Epidermal melanocyte (primary cell): ENCODE measurements at regions not wholly inside any gene's neighbourhood (a gene's known extent, or its start where the extent isn't known, plus 50 kb on each side); places are given as distances from the start of the nearest gene placed in this dataset.

Source experiments
- DNase-seq: peaks from one replicate; pipeline ENCODE4 v3.0.0; 2011; ENCODE audit warnings: low spot score; ENCODE audit not compliant: insufficient read length

DNA sequence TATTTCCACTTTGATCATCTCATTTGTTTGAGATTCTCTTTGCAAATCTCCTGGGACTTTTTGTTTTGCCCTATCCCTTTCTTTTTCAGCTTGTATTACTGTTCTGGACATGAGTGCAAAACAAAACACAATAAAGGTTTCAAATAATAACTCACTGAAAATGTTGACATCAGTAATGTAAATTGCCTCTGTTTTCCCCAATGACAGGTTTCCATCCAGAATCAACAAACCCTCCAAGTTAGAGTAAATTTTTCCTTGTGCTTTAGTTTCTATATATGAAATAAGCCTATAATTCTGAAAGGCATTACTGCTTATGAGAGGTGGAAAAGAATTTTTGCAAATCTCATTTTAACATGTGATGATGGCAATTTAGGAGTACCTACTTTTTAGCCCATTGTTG lies 187.0 kb upstream of the ANO3 start:
- no peak for DNase-seq

DNA sequence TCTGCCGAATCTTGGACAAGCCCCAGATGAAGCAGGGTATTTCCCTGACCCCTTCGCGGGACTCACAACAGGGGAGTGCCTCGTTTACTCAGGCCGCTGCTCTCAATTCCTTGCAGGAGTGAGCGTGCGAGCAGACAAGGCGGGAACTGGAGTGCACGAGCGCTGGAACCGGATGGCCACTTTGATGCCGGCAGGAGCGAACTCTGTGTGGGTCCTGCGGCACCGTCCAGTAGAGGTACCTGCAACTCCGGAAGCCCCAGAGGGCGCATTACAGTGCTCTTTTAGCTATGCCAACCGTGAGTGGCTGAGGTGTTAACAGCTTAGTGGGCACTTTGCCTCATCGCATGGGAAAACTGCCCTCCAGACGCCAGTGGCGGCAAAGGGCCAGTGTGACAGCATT lies 182.3 kb upstream of the ANO3 start:
- DNase-seq = no peak

DNA sequence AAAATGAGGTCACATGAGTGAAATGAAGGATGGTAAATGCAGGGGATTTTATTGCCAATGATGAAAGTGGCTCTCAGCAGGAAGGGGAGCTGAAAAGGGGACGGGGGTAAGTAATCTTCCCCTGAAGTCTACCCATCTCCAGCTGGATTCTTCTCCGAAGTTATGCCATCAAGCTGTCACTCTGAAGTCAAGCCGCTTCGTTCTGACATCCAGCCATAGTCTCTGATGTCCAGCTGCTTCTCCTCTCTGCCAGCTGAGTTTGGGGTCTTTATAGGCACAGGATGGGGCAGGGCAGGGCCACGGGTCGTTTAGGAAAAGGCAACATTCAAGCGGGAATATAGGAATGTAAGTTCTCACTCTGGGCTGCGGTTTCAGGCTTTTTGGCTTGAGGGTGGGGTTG lies 181.9 kb upstream of the ANO3 start:
- no peak for DNase-seq

DNA sequence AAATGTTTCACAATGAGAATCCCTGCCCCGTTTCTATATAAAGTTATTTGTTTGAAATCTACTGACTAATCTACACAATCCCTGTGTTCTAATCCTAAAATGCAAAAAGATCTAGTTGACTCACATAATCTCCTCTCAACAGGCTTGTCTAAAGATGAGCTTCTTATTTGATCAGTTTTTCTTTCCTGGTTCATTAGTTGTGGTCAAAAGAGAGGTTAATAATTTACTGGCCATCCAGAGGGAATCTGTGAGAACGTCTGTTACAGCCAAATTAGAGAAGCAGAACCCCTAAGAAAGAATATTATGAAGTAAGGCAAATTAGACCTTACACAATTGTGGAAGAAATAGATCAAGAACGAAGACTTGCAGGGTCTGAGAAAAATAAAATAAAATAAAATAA lies 173.7 kb upstream of the ANO3 start:
- no peak for DNase-seq

DNA sequence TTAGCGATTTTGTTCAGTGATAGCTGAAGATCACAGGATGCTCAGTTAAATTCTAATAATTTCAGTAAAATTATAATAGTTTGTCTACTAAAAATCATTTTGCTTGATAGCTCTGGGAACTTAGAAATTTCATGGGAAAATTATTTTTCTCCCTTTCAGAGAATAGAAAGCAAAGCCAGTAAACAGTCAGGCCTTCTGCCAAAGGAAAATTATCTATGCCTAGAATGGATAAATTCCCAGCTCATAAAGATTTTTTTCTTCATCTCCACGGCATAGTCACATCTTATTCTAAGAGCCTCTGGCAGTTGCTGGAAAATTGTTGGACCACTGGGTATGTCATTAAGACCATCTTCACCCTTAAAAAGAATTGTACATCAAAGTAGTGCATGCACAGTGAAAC lies 169.6 kb upstream of the ANO3 start:
- no peak for DNase-seq

DNA sequence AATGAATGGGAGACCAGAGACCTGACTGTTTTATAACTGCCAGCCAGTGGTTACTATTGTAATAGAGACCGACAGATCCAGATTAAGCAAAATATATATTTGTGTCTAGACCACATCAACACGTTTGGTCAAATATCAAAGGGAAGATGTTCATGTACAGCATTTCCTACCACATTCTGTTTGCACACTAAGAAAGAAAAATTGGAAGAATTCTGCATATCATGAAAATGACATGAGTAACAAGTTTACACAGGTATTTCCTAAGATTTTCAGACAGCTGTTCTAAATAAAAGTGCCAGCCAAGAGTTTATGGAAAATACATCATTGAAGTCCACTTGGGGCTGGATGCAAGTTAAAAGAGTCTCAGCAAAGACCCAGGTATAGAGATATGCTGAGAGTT lies 145.5 kb upstream of the ANO3 start:
- no peak for DNase-seq

DNA sequence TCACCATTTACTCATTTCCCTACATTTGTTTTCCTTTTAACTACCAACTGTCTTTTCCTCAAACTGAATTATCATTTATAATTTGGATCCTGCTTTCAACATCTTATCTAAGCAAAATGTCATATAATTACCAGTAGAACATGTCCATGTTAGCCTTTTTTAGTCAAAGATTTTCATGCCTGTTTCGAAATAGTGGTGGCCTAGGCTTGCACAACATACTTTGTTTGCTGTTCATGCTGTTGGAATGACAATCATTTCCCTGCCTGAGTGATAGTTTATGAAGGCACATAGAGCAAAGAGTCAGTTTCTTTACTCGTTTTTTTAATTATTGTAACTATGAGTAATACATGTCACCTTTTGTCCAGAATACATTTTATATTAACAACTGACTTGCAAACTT lies 144.3 kb upstream of the ANO3 start:
- no peak for DNase-seq

DNA sequence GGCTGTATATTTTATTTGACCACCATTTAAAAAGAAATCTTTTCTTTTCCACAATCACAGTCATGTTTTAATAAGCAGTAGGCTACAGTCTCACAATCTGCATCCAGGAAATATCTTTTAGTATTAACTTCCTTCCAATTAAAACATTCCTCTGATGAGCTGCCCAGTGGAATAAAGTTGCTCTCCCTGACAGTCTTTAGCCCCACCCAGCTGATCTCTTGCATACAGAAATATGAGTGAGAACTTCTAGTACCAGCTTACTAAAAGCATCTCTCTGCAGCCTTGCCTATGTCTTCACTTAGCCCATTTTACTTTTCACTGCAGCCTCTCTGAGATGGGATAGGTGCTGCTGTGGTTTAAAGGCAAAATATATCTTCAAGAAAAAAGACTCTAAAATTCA lies 143.4 kb upstream of the ANO3 start:
- no peak for DNase-seq

DNA sequence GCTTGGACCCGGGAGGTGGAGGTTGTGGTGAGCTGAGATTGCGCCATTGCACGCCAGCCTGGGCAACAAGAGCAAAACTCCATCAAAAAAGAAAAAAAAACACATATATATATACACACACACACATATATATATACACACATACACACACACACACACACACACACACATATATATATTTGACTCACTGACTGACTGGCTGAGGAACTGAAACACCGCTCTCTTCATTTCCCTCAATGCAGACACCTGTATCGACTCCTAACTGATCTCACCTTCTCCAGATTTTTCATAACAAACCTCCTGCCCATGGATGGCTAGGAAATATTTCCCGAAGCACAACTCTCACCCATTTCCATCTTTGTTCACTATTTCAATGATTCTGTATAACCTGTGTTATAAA lies 140.7 kb upstream of the ANO3 start:
- DNase-seq = no peak

DNA sequence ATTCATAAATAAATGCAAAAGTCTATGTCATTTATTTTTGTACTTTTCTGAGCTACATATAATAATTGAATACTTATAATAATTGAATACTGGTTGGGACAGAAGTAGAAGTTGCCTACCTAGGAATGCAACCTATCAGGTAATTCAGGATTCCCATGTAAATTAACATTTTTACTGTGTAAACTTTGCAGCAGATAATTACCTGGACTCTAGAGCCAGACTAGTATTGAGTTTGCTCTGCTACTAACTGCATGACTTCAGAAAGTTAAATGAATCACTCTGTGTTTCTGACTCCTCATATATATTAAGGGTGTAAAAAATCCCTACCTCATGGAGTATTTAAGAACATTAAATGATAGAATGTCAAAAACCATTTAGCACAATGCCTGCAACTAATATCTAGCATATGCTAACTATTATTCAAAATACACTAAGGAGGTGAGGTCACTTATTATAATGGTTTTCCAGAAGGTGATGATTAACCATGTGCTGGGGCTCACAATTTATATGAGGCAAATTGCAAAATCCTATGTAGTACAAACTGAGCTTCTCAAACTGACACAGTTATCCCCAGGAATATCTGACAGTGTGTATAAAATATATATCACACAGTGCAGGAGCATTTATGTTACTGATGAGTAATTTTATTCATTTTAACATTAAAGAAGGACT lies 138.1 kb upstream of the ANO3 start:
- no peak for DNase-seq

DNA sequence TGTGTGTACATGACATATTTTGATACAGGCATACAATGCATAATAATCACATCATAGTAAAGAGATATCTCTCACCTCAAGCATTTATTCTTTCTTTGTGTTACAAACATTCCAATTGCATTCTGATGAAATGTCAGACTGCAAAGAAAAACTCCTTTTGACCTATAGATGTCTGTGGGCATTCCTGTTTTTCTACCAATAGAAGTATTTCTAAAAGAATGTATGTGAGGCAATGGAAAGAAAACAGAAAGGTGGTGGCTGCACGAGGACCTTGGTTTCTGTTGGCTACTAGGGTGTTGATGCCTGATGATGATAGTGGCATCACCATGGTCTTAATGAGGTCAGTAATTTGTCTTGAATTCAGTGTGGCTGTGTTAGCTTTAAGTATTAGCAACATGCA lies 137.0 kb upstream of the ANO3 start:
- DNase-seq = no peak

DNA sequence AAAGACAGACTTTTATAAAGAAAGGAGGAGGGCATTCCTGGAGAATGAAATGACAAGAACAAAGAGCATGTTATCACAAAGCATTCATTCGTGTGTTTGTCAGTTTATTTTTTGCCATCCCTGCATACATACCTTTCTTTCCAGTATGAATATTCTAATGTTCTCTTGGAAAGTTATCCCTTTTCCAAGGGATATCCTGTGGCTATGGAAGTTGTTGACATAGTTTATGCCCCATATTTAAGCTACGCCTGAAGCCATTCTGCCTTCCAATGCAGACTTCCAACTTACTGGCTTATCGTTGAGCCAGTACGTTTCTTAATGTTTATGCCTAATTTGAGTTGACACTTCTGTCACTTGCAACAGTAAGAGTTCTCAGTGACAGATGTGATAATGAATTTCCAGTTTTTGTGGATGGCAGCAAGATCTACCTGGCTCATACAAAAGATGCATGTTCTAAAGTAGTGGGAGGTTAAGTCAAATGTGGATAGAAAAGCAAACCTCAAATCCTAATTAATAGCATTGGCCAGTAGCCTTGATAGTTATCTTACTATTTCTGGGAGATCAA lies 133.3 kb upstream of the ANO3 start:
- no peak for DNase-seq

DNA sequence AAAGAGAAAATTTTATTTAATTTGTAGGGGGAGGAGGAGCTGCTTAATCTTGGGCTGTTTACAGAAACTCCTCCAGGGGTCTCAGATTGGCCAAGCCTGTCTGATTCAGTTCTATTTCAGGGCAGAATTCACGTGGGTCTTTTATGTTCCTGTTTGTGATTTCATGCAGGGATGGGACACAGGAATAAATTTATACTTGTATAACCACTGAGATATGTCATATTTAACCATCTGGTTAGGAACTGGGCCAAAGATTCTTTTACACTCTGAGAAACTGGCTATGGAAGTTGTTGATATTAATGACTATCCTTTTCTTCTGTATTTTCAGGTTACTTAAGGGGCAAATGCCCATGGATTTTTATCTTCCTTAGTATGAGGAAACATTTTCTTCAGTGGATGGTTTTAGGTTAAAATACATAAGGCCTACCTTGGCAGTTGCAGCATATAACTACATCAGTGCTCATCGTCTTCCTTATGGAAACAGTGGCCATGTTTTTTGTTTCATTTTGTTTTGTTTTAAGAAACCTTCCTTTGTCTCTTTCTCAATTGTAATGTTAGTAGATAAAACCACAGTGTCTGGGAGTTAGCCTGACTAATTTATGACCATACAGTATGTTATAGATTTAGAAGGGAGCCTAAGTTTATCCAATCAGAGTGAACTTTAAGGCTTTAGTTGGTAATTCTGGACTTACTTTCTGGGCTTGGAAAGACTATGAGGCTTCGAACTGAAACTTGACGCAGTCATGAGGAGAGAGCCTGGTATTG lies 132.4 kb upstream of the ANO3 start:
- no peak for DNase-seq

DNA sequence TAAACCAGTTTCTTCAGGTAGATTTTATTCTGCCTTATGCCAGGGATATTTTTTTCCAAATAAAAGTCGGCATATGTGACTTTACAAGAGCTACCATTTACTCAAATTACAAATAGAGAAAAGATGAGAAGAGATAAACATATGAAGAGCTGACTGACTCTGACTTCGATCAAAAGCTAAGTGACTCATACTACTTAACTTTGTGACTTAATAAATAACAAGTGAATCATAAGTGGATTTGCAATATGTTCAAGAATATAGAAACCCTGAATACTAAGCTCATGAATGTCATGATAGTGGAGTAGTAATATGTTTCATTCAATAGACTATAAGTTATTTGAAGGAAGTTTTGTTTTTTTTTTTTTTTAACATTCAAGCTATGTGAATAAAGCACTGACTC lies 130.5 kb upstream of the ANO3 start:
- DNase-seq = no peak

DNA sequence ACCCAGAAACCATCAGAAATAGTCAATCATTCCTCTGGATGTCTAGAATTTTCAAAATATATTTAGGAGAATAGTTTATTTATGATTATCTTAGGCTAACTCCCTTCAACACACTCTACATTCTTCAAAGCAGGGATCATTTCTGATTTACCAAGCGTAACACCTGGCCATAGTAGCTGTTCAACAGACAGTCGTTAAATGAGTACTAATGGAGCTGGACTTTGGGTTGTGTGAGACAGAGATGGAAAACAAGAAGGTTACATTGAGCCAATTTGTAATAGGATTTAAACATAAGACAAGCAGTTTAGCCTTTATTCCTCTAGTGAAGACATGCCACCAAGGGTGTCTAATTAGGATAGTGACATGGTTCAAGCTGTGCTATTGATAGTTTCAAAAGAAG lies 129.2 kb upstream of the ANO3 start:
- no peak for DNase-seq

DNA sequence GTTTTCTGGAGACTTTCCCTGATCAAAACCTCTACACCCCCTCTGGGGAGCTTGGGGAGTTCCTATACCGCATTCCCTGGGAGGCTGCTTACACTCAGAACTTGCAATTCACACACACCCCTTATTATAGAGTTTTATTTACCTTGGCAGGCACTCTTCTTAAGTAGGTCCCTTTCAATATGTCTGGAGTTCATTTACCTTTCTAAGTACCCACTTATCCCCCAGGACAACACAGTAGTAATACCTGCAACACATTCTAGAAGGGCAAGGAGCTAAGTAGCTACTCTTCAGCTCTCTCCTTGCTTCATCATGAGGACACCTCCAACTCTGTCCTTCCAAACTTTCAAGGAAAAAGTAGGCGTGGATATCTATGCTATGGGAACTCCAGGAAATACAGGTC lies 127.8 kb upstream of the ANO3 start:
- no peak for DNase-seq

DNA sequence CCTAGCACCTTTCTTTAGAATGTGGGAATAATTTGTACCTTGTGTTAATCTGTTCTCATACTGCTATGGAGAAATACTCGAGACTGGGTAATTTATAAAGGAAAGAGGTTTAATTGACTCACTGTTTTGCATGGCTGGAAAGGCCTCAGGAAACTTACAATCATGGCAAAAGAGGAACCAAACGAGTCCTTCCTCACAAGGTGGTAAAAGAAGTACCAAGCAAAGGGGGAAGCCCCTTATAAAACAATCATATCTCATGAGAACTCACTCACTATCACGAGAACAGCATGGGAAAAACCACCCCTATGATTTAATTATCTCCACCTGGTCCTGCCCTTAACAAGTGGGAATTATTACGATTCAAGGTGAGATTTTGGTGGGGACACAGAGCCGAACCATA lies 127.1 kb upstream of the ANO3 start:
- no peak for DNase-seq

DNA sequence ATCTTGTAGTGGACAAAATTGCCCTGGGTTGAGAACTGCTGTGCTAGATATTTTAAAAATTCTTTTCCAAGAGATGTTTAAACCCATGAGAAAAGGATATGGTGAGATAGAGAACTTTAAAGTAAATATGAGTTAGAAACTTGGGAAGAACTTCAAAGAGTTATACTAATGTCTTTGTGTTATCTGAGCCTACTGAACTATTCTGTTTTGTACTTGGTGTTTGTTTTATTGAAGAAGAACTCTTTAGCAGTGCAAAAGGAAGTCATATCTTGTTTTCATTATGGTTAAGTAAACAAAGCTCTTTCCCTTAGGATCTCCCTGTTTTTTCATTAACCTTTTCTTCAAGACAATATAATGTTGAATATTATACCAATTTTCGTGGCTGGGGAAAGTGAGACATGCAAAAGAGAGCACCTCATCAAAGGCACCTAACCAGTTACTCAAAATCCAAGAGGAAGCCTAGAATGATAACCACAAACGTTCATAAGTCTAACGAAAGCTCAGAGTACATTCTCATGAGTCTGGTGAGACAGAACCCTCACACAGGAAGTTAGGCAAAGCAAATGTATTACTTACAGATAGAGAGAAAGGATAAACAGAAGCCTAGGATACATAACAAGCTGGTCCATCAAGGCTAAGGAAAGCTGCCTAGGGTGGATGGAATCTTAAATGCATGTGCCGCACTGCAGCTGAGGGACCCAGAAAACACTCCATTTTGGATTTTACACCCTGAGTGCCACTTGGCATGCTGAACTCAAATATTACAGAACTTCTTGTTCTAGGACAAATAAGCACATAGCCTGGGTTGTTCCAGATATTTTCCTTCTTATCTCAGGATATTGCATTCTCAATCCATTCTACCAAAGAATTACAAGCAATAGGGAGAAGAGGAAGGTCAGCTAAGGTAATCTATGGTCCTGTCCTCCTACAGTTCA lies 112.5 kb upstream of the ANO3 start:
- DNase-seq = no peak

DNA sequence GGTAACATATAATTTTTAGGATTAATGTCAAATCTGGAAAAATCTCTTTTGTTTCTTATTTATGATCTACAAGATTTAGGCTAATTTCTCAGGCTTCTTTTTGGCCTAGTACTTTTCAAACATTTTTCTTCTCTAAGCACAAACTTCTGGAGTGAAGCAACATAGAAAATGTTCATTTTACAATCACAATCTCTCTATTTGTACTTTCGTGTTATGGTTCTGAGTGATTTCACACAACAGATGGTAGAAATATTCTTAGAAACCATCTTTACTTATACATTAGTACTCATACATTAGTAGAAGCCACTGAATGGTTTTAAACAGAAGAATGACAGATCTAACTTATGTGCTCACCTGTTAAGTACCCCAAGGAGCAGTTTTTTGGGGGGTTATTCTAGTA lies 106.3 kb upstream of the ANO3 start:
- DNase-seq = no peak

DNA sequence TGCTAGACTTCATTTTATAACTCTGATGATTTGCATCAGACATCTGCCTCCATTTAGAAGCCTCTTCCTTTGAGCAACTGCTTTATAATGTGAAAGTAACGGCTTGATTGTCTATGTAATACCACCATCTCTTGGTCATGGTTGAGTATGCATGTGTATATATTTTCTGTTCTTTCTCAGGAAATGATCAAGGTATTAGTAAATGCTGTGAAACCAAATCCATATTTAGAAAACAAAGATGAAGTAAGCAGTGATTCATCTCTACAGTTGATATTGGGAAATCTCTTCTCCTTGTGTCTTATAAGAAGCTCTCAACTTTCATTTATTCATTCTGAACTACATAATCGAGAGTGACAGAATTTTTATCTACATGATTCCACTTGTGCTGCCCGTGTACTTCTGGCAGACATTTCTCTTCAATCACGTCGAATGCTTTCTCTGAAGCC lies 104.6 kb upstream of the ANO3 start:
- DNase-seq = no peak

DNA sequence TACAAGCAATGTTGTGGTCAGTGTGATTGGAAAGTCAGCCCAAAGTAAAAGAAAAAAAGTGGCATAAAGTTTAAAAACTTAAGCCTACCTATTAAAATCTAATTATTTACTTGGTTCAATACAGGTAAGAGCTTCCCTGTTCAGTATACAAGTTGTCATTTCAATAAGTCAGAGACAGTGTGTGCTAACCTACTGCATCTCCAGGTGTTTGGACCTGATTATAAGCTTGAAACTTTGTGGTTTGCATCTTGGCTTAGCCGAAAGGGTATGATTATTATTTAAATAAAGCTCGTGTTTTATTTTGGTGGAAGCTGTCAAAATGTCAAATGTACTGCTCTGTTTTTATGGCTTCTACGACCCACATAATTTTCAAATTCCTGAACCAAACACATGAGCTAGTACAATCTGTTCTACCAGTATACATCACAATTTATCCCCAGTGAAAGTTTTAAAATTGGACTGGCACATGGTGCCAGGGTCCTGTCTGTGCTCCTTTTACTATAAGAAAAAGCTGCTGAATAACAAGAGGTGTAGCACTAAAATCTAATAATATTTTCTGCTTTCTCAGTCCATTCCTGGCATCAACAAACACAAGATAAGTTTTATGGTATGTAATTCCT lies 103.9 kb upstream of the ANO3 start:
- no peak for DNase-seq
